MV-4-11 (cell line): ENCODE measurements at regions not wholly inside any gene's neighbourhood (a gene's known extent, or its start where the extent isn't known, plus 50 kb on each side); places are given as distances from the start of the nearest gene placed in this dataset.

ENCODE experiments used
- DNase-seq: peaks from one replicate; lab custom pipeline; 2025; lab: John Stamatoyannopoulos, UW

DNA sequence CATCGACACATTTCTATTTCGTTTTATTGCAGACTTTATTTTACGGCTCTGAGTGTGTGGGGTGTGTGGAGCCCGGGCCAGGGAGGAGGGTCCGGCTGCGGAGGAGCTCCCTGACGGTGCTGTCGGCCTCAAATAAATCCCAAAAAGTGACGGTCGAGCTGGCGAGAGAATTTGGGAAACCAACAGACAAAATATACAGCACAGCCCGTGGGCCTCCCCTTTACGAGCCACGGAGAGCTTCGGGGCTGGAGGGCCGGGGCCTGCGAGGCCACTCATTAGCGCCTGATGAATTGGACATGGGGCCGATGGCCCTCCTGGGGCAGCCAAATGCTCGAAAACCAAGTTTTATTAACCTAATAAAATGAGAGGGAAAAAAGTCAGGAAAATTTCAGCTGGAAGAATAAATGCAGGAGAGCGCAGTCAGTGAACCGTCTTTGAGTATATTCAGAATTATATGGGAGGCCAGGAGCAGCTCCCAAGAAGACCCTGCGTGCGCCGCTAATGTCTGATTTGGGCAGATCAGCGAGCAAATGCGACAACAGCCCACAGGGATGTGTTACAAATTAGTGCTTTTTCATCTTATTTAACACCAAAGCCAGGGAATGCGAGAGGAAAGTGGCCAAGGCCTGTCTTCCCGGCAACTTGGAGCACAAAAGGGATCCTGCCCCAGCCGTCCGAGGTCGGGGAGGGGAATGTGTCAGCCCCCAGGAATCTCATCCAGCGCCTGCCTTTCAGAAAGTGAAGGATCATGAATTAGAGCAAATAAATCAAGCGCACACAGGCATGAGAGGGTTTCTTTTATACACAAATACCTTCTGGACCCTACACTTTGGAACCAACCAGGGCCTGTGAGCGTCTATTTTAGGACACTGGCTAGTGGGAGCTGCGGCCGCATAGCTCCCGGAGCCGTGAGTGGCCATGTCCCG lies 249.1 kb downstream of the C16orf95 start:
- no peak for DNase-seq

DNA sequence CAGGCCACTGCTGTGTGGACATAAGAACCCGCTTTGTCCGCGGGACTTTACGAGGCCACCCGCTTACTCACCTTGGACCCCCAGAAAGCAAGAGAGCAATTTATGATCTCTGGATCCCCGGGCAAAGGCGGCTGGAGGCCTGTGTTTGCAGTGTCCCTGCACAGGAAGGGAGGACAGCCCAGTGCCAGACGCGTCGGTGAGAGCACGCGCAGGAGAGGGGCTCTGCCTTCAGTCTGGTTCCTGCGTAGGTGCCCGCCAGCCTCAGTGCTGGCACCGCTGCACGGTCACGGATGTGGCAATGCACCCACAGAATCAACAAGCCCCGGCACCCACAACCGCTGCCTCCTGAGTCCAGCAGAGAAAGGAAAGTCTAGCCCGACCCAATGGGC lies 248.4 kb downstream of the C16orf95 start:
- no peak for DNase-seq

- no peak for DNase-seq
These were observed 246.5 kb downstream of the C16orf95 start for GRCh38 chr16:87070657-87071056.

DNA sequence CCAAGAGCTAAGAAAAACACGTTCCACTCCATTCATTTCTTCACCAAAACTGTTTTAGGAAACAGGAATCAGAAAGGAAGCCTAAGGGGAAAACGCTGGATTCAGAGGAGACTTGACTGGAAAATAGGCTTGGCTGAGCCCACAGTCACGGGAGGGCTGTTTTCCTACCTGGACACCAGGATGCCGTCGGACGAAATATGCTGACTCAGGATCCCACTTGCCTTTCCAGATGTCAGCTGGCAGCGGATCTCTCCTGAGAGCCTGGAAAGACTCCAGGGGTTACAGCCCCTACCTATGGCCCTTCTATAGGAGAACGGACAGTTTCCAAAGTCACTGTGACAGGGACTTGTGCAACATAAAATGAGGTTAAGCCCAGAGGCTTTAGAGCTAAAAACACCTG lies 245.1 kb downstream of the C16orf95 start:
- no peak for DNase-seq

DNA sequence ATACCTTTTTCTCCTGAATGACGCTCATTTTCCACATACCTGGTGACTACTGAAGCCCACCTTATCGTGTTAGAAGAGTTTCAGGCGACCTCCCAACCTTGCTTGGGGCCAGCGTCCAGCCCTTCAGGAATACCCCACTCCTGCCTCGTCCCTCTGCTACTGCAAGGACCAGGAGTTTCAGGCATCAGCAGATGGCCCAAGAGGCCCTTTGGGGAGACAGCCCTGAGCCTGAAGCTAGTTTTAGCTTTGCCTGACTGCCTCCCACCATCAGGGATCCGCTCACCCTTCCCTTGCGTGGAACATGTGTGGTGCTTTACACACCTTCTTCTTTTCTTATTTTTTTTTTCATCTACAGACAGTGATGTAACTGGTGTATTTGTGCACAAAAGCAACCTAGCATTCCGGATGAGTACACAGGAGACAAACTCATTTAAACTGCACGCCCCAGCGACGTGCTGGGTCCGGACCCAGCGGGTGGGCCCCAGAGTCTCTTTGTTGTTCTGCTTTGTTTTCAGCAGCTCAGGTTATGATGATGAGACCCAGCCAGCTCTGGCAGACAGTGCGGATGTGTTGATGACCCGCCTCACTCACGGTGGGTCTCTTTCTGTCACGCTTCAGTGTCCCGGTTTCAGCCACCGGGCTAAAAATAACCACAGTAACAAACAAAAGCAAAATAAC lies 242.4 kb downstream of the C16orf95 start:
- no peak for DNase-seq

DNA sequence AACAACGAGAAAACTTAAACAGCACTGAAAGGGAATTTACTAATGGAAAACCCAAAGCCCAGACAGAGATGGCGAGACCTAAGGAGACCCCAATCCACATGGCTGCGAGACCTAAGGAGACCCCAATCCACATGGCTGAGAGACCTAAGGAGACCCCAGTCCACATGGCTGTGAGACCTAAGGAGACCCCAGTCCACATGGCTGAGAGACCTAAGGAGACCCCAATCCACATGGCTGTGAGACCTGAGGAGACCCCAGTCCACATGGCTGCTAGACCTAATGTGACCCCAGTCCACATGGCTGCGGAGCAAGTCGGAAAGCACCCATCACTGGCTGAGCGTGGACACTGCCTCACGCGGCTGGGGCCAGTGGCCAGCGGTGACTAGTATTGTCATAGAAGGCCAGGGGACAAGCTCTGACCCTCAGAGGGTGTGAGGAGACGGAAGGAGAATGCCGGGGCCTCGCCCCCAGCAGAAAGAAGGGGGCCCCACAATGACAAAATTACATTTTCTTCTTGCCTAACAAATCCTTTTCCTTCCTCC lies 241.8 kb downstream of the C16orf95 start:
- no peak for DNase-seq

GRCh38 chr16:87076331-87076949 lies 240.8 kb downstream of the C16orf95 start:
- no peak for DNase-seq

GRCh38 chr16:87076950-87077749 lies 240.0 kb downstream of the C16orf95 start:
- no peak for DNase-seq

DNA sequence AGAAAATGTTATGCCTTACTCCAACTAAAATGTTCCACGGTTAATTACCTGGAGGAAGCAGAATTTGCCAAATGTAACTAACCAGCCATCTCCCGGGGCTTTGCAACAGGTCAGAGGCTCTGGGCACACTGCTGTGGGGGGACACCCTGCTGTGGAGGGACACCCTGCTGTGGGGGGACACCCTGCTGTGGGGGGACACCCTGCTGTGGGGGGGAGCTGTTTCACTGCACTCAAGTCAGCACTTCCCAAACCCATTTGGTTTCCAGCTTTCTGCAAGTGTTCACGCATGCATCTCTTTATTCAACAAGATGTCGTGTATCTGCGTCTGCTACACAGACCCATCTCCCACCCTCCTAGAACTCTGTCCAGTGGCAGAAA lies 239.5 kb downstream of the C16orf95 start:
- no peak for DNase-seq

- no peak for DNase-seq
These were observed 236.5 kb downstream of the C16orf95 start for GRCh38 chr16:87080571-87081167.

DNA sequence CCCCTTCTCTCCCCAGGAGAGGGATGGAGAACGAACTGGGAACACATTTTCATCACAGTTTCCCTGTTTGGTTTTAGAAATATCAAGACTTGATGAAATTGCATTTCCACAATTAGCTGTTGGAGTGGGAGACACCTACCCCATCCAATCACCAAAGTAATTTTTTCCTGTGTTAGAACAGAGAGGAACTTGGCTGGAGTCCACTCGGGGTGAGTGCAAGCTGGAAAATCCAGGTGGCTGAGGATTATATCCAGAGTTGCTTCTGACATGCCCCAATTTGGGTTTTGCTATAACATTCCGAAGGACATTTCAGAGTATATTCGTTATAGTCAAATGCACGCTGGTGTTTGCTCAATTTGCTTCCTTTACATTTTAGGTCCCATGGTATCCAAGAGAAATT lies 231.8 kb downstream of the C16orf95 start:
- DNase-seq = no peak

DNA sequence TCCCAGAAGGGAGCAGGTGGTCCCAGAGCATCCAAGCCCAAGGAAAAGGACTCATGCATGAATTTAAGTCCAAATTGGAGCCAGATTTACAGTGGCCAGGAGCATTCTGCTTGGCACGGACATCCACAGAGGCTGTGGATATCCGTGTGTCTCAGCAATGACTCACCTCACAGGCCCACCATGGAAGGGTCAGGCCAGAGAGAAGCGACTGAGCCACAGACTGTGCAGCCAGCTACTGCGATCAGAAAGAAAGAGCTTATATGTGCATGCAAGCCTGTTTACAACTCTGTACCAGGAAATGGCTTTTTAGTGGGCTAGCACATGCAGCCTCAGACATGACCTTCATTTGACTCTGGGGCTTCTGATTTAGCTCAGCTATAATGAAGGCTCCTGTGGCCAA lies 231.0 kb downstream of the C16orf95 start:
- no peak for DNase-seq

DNA sequence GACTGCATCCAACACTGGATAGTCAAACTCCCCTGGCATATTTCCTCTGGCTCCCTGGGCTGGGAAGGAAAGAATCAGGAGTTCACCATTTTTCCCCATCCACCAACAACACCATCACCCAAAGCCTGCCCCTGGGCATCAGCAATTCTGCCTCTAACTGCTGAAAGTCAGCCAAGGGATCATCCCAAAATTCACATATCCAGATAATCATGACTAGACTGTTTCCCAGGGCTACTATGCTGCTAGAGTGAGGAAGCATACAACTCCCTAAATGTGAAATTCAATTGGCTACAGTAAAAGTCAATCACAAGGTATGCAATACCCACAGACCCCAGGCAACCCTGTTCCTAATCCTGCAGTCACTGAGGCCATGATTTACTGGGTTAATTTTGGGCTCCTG lies 230.6 kb downstream of the C16orf95 start:
- no peak for DNase-seq

DNA sequence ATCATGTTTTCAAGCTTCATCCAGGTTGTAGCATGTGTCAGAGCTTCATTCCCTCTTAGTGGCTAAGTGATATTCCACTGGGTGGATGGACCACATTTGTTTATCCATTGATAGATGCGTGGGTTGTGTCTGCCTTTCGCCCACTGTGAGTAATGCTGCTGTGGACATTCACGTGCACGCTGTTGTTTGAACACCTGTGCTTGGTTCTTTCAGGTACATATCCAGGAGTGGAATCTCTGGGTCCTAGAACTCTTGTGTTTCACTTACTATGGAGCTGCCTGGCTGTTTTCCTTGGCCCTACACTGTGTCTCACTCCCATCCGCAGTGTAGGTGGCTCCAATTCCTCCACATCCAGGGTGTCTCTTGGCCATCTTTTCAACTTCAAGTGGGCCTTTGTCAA lies 224.2 kb downstream of the C16orf95 start:
- DNase-seq = no peak

- no peak for DNase-seq
These were observed 223.2 kb downstream of the C16orf95 start for GRCh38 chr16:87093804-87094555.

GRCh38 chr16:87094556-87094865 lies 222.7 kb downstream of the C16orf95 start:
- DNase-seq = no peak

DNA sequence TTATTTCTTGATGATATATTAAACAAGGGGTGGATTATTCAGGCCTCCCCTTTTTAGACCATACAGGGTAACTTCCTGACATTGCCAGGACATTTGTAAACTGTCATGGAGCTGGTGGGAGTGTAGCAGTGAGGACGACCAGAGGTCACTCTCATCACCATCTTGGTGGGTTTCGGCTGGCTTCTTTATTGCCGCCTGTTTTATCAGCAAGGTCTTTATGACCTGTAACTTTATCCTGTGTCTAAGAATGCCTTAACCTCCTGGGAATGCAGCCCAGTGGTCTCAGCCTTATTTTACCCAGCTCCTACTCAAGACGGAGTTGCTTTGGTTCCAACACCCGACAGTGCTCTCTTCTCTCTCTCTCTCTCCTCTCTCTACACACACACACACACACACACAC lies 221.9 kb downstream of the C16orf95 start:
- no peak for DNase-seq

- DNase-seq = no peak
These were observed 220.4 kb downstream of the C16orf95 start for GRCh38 chr16:87096746-87097333.

DNA sequence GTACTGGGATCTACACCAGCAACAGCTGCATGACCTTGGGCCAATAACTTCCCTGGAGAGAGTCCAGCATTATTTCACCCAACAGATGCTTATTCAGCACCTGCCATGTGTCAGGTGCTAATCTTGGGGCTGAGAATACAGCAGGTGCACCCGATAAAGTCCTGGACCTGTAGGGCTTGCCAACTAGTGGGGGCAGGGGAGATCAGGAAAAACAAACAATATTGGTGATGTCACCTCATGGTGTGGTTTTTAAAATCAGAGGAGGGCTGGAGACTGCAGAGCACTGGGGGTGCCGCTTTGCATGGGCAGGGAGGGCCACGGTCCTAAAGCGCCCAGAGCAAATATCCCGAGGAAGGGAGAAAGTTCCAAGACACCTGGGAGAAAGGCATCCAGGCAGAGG lies 218.8 kb downstream of the C16orf95 start:
- DNase-seq = no peak

GRCh38 chr16:87098976-87099720 lies 218.0 kb downstream of the C16orf95 start:
- no peak for DNase-seq
